Type B pancreatic cell (in vitro differentiated cells): ENCODE measurements at regions not wholly inside any gene's neighbourhood (a gene's known extent, or its start where the extent isn't known, plus 50 kb on each side); places are given as distances from the start of the nearest gene placed in this dataset.
"Not testable (repeated sequence)": the region's sequence is repeated elsewhere in the genome, so short reads cannot be mapped to it uniquely, and the experiment has no call there.

Experiments used
- DNase-seq: peaks from one replicate; pipeline ENCODE4 v3.0.0; 2021; ENCODE audit warnings: mixed read lengths; ENCODE audit not compliant: unreplicated experiment; ENCODE audit errors: extremely low spot score
- H3K27ac Mint-ChIP-seq: 2 replicates; pipeline ENCODE4 v1.8.0; 2021; ENCODE audit warnings: mild to moderate bottlenecking, mixed read lengths
- H3K27me3 Mint-ChIP-seq: 2 replicates; pipeline ENCODE4 v1.8.0; 2021; ENCODE audit warnings: mixed read lengths
- H3K36me3 Mint-ChIP-seq: 2 replicates; pipeline ENCODE4 v1.8.0; 2021; ENCODE audit warnings: mixed read lengths
- H3K4me1 Mint-ChIP-seq: one replicate; pipeline ENCODE4 v1.8.0; 2021; ENCODE audit warnings: mixed read lengths; ENCODE audit not compliant: unreplicated experiment
- H3K4me3 Mint-ChIP-seq: 2 replicates; pipeline ENCODE4 v1.8.0; 2021; ENCODE audit warnings: mild to moderate bottlenecking, mixed read lengths
- H3K9me3 Mint-ChIP-seq: 2 replicates; pipeline ENCODE4 v1.8.0; 2021; ENCODE audit warnings: mixed read lengths
- CTCF ChIP-seq: fragments of 200-600 bp; sonication (generic); conservative IDR thresholded peaks from 2 replicates; pipeline ENCODE4 v1.5.0; 2021; ENCODE audit warnings: antibody characterized with exemption, mild to moderate bottlenecking

GRCh38 chr2:77768508-77768907 lies 246.3 kb upstream of the LRRTM4 start:
- H3K4me3 Mint-ChIP-seq = no peak overlapping the region
- H3K4me1 Mint-ChIP-seq = no peaks in the 10 kb centered on the region
- H3K27me3 Mint-ChIP-seq = no peaks in the 10 kb centered on the region
- no peak for DNase-seq
- H3K27ac Mint-ChIP-seq = no peak overlapping the region
- peaks cover 4% of the 10 kb centered on the region for H3K9me3 Mint-ChIP-seq
- TF ChIP-seq CTCF = no peak
- peaks cover 4% of the 10 kb centered on the region for H3K36me3 Mint-ChIP-seq

- DNase-seq = no peak
- Mint-ChIP-seq H3K4me1 (peaks cover 25% of the 10 kb centered on the region), H3K27ac (no peak overlapping the region), H3K27me3 (no peaks in the 10 kb centered on the region), H3K9me3 (peaks cover 9% of the 10 kb centered on the region), H3K4me3 (no peak overlapping the region), H3K36me3 (peaks cover 7% of the 10 kb centered on the region)
- no peak for TF ChIP-seq CTCF
Measured at GRCh38 chr2:77778917-77779316, 256.7 kb upstream of the LRRTM4 start.

GRCh38 chr2:77793500-77793899 lies 271.3 kb upstream of the LRRTM4 start:
- H3K9me3 Mint-ChIP-seq, H3K4me1 Mint-ChIP-seq, H3K4me3 Mint-ChIP-seq, H3K27me3 Mint-ChIP-seq, DNase-seq, H3K36me3 Mint-ChIP-seq, H3K27ac Mint-ChIP-seq: not testable (repeated sequence)

- H3K27me3 Mint-ChIP-seq = no peaks in the 10 kb centered on the region
- no peak overlapping the region for H3K27ac Mint-ChIP-seq
- no peak for TF ChIP-seq CTCF
- H3K9me3 Mint-ChIP-seq = no peaks in the 10 kb centered on the region
- H3K4me3 Mint-ChIP-seq = no peak overlapping the region
- no peaks in the 10 kb centered on the region for H3K36me3 Mint-ChIP-seq
- no peak for DNase-seq
- peaks cover 5% of the 10 kb centered on the region for H3K4me1 Mint-ChIP-seq
Measured at GRCh38 chr2:77796397-77796796, 274.2 kb upstream of the LRRTM4 start.

GRCh38 chr2:77797088-77797487 lies 274.9 kb upstream of the LRRTM4 start:
- Mint-ChIP-seq H3K4me1 (peaks cover 5% of the 10 kb centered on the region), H3K9me3 (no peaks in the 10 kb centered on the region), H3K4me3 (no peak overlapping the region), H3K27me3 (no peaks in the 10 kb centered on the region), H3K27ac (no peak overlapping the region), H3K36me3 (no peaks in the 10 kb centered on the region)
- no peak for TF ChIP-seq CTCF
- no peak for DNase-seq

GRCh38 chr2:77800410-77800809 lies 278.2 kb upstream of the LRRTM4 start:
- H3K4me3 Mint-ChIP-seq = no peak overlapping the region
- peaks cover 2% of the 10 kb centered on the region for H3K36me3 Mint-ChIP-seq
- peaks cover 11% of the 10 kb centered on the region for H3K9me3 Mint-ChIP-seq
- H3K4me1 Mint-ChIP-seq = peaks cover 9% of the 10 kb centered on the region
- H3K27me3 Mint-ChIP-seq = no peaks in the 10 kb centered on the region
- no peak for DNase-seq
- H3K27ac Mint-ChIP-seq = no peak overlapping the region
- no peak for TF ChIP-seq CTCF
